Endothelial cell of umbilical vein (primary cell): ENCODE measurements at regions not wholly inside any gene's neighbourhood (a gene's known extent, or its start where the extent isn't known, plus 50 kb on each side); places are given as distances from the start of the nearest gene placed in this dataset.

Experiments
- BruUV-seq: library from RNA; stranded (reverse); fragments of 400-500 nt; replicated peaks from 2 replicates; lab custom pipeline; 2021; lab: Mats Ljungman, UMichigan
- CTCF ChIA-PET: fragments of 300-600, 350-600 bp; sonication (Branson Sonifier 250); formaldehyde crosslinking; loops from one replicate; lab custom pipeline; 2021; ENCODE audit warnings: antibody characterized with exemption, inconsistent platforms; lab: Charles Lee
- POLR2A ChIA-PET: fragments of 300-600, 350-600 bp; sonication (Branson Sonifier 250); formaldehyde crosslinking; loops from one replicate; lab custom pipeline; 2021; ENCODE audit warnings: antibody characterized with exemption, inconsistent platforms; lab: Charles Lee
- DNase-seq: peaks from one replicate; pipeline ENCODE4 v3.0.0-alpha.2; 2011; ENCODE audit warnings: low read depth, low spot score
- FAIRE-seq: peaks from 2 replicates; lab custom pipeline; 2011; peaks lifted over from hg19 to GRCh38; lab: Jason Lieb, UNC
- H2AFZ ChIP-seq: 2 replicates; pipeline ENCODE4 v1.6.0; 2012; ENCODE audit warnings: low read depth, low read length, control low read depth, inconsistent platforms
- H3K27ac ChIP-seq: 2 replicates; pipeline ENCODE4 v1.5.1; 2011; ENCODE audit warnings: low read depth, mild to moderate bottlenecking, control low read depth, low read length, moderate library complexity; ENCODE audit not compliant: insufficient read depth
- H3K27me3 ChIP-seq, 2 experiments: 2 replicates each; pipeline versions ENCODE4 v1.6.0 to v1.6.1; 2011; ENCODE audit warnings: low read length in 2 of 2, mixed read lengths in 1 of 2; ENCODE audit not compliant: control insufficient read depth in 2 of 2, insufficient read depth in 2 of 2
- H3K36me3 ChIP-seq, 2 experiments: 2 replicates in 1 of 2; 3 replicates in 1 of 2; pipeline ENCODE4 v1.5.1; 2011; ENCODE audit warnings: low read length in 2 of 2, mild to moderate bottlenecking in 1 of 2, moderate library complexity in 1 of 2; ENCODE audit not compliant: control insufficient read depth in 2 of 2, insufficient read depth in 2 of 2; ENCODE audit errors: extremely low read depth in 1 of 2
- H3K4me1 ChIP-seq: 3 replicates; pipeline ENCODE4 v1.5.1; 2011; ENCODE audit warnings: mild to moderate bottlenecking, low read length; ENCODE audit not compliant: control insufficient read depth, insufficient read depth; ENCODE audit errors: extremely low read depth
- H3K4me2 ChIP-seq: 2 replicates; pipeline ENCODE4 v1.6.1; 2011; ENCODE audit warnings: low read length, control low read depth, mixed read lengths; ENCODE audit not compliant: insufficient read depth
- H3K4me3 ChIP-seq, 3 experiments: fragments of 200-600 bp in 1 of 3; sonication (generic), shearing (Covaris generic) in 1 of 3; replicated peaks in 1 of 3; 2 replicates each; pipeline ENCODE4 v1.5.1; 2011 to 2016; ENCODE audit warnings: control low read depth in 3 of 3, low read length in 3 of 3, mild to moderate bottlenecking in 2 of 3, inconsistent platforms in 1 of 3, low read depth in 1 of 3, moderate library complexity in 1 of 3; ENCODE audit not compliant: insufficient read depth in 1 of 3
- H3K79me2 ChIP-seq: 2 replicates; pipeline ENCODE4 v1.6.0; 2012; ENCODE audit warnings: low read length, inconsistent platforms; ENCODE audit not compliant: control insufficient read depth, insufficient read depth
- H3K9ac ChIP-seq: replicated peaks from 2 replicates; pipeline ENCODE3; 2011; ENCODE audit warnings: low read length, control low read depth; ENCODE audit not compliant: insufficient read depth; ENCODE audit errors: extremely low read depth
- H3K9me1 ChIP-seq: replicated peaks from 3 replicates; pipeline ENCODE4 v1.6.0; 2011; ENCODE audit warnings: mild to moderate bottlenecking, low read length; ENCODE audit not compliant: control insufficient read depth, insufficient read depth; ENCODE audit errors: extremely low read depth
- H3K9me3 ChIP-seq: replicated peaks from 2 replicates; pipeline ENCODE4 v1.5.1; 2012; ENCODE audit warnings: low read length, inconsistent platforms; ENCODE audit not compliant: control insufficient read depth, insufficient read depth
- H4K20me1 ChIP-seq: replicated peaks from 2 replicates; pipeline ENCODE3; 2011; ENCODE audit warnings: mild to moderate bottlenecking, low read length; ENCODE audit not compliant: control insufficient read depth, insufficient read depth; ENCODE audit errors: extremely low read depth
- EZH2 ChIP-seq: IDR thresholded peaks from 2 replicates; pipeline ENCODE4 v1.6.1; 2012; ENCODE audit warnings: borderline replicate concordance, low read depth, mild to moderate bottlenecking, moderate library complexity, low read length, inconsistent platforms; ENCODE audit not compliant: severe bottlenecking
- FOS ChIP-seq: IDR thresholded peaks from 2 replicates; pipeline ENCODE4 v1.6.1; 2011; ENCODE audit warnings: mild to moderate bottlenecking, low read length, moderate library complexity, borderline replicate concordance; ENCODE audit not compliant: insufficient read depth
- GATA2 ChIP-seq: IDR thresholded peaks from 2 replicates; pipeline ENCODE4 v1.7.0; 2011; ENCODE audit warnings: low read depth, mild to moderate bottlenecking, moderate library complexity, mixed read lengths, low read length; ENCODE audit not compliant: insufficient read length, insufficient read depth
- JUN ChIP-seq: IDR thresholded peaks from 2 replicates; pipeline ENCODE4 v1.6.1; 2011; ENCODE audit warnings: borderline replicate concordance, low read depth; ENCODE audit not compliant: insufficient read length, insufficient read depth
- MYC ChIP-seq: IDR thresholded peaks from one replicate; pipeline ENCODE4 v1.6.1; 2011; ENCODE audit warnings: mild to moderate bottlenecking, low read depth, low read length
- POLR2A ChIP-seq: IDR thresholded peaks from 2 replicates; pipeline ENCODE4 v1.6.1; 2012; ENCODE audit warnings: low read depth, mild to moderate bottlenecking, control low read depth, low read length
- POLR2AphosphoS5 ChIP-seq: IDR thresholded peaks from 2 replicates; pipeline ENCODE4 v1.6.1; 2012; ENCODE audit warnings: low read depth, mild to moderate bottlenecking, control low read depth, low read length, moderate library complexity; ENCODE audit not compliant: insufficient read depth
- dilution Hi-C: fragments of 300-500 bp; cut with MboI; formaldehyde crosslinking; loops from one replicate; pipeline ENCODE4 v1.15.0; 2019; ENCODE audit warnings: low sequenced_read_pairs; ENCODE audit not compliant: extremely low pct_ligation_motif_present
- intact Hi-C: fragments of 100-400 bp; cut with micrococcal nuclease; formaldehyde crosslinking; loops from one replicate; pipeline ENCODE4 v1.10.0; 2022
- TF ChIP-seq, protein P1 (sequence below): IDR thresholded peaks from 2 replicates; pipeline ENCODE4 v1.6.1; 2011; ENCODE audit not compliant: insufficient read depth, insufficient read length
- TF ChIP-seq, protein P2 (sequence below), 2 donors: IDR thresholded peaks; 1 replicate in 1 of 2; 2 replicates in 1 of 2; pipeline ENCODE4 v1.5.1; 2011; ENCODE audit warnings: low read length in 2 of 2, mild to moderate bottlenecking in 2 of 2, moderate library complexity in 2 of 2, control low read depth in 1 of 2, inconsistent platforms in 1 of 2, low read depth in 1 of 2; ENCODE audit not compliant: insufficient read depth in 1 of 2; ENCODE audit errors: extremely low read depth in 1 of 2

DNA sequence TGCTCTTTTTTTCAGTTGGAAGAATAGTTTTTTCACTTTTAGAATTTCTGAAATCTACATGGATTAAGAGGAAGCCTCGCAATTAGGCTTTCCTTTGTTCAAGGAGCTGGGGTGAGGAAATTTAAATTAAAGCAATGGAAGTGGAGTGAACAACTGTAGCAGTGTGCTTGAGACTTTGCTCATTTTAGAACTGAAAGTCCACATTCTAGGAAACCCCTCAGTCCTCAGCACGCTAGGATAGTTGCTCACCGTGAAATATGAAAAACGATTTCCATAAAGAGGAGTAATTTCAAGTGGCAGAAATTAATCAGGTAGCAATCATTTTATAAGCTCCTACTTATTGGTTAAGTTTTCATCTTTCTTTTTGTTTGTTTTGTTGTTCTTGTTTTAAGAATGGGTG is 243.0 kb upstream of the ITGA1 start:
- intact Hi-C loops (no loop called here), dilution Hi-C loops (no loop called here)
- no peaks in the 10 kb centered on the region for H3K27me3 ChIP-seq
- no peak overlapping the region for H2AFZ ChIP-seq
- POLR2A ChIA-PET, result no interaction called here
- H3K36me3 ChIP-seq, result no peaks in the 10 kb centered on the region
- no peak overlapping the region for H3K9ac ChIP-seq
- H3K79me2 ChIP-seq, result no peaks in the 10 kb centered on the region
- H3K9me1 ChIP-seq, result no peaks in the 10 kb centered on the region
- no peak overlapping the region for H3K27ac ChIP-seq
- no TSS peak for BruUV-seq
- no peak overlapping the region for H3K4me2 ChIP-seq
- H3K9me3 ChIP-seq, result no peaks in the 10 kb centered on the region
- CTCF ChIA-PET, result no interaction called here
- no peak for TF ChIP-seq EZH2
- TF ChIP-seq POLR2A, result no peak
- no peak for TF ChIP-seq FOS
- TF ChIP-seq, protein P1, sequence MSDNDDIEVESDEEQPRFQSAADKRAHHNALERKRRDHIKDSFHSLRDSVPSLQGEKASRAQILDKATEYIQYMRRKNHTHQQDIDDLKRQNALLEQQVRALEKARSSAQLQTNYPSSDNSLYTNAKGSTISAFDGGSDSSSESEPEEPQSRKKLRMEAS, result no peak
- no peak for TF ChIP-seq MYC
- TF ChIP-seq, protein P2, sequence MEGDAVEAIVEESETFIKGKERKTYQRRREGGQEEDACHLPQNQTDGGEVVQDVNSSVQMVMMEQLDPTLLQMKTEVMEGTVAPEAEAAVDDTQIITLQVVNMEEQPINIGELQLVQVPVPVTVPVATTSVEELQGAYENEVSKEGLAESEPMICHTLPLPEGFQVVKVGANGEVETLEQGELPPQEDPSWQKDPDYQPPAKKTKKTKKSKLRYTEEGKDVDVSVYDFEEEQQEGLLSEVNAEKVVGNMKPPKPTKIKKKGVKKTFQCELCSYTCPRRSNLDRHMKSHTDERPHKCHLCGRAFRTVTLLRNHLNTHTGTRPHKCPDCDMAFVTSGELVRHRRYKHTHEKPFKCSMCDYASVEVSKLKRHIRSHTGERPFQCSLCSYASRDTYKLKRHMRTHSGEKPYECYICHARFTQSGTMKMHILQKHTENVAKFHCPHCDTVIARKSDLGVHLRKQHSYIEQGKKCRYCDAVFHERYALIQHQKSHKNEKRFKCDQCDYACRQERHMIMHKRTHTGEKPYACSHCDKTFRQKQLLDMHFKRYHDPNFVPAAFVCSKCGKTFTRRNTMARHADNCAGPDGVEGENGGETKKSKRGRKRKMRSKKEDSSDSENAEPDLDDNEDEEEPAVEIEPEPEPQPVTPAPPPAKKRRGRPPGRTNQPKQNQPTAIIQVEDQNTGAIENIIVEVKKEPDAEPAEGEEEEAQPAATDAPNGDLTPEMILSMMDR (IDR thresholded peaks at IDR 0.05; ENCODE audit: extremely low read depth in 1 of 2, insufficient read depth in 1 of 2, low read depth in 1 of 2, low read length in 2 of 2), result no peak
- no peak for TF ChIP-seq JUN
- no peak for TF ChIP-seq POLR2AphosphoS5
- no peak for TF ChIP-seq GATA2
- FAIRE-seq, result no peak
- H4K20me1 ChIP-seq, result no peaks in the 10 kb centered on the region
- DNase-seq, result no peak
- no peak overlapping the region for H3K4me3 ChIP-seq
- H3K4me1 ChIP-seq, result no peaks in the 10 kb centered on the region
